ENCODE measurements at regions not wholly inside any gene's neighbourhood (a gene's known extent, or its start where the extent isn't known, plus 50 kb on each side); places are given as distances from the start of the nearest gene placed in this dataset.

DNA sequence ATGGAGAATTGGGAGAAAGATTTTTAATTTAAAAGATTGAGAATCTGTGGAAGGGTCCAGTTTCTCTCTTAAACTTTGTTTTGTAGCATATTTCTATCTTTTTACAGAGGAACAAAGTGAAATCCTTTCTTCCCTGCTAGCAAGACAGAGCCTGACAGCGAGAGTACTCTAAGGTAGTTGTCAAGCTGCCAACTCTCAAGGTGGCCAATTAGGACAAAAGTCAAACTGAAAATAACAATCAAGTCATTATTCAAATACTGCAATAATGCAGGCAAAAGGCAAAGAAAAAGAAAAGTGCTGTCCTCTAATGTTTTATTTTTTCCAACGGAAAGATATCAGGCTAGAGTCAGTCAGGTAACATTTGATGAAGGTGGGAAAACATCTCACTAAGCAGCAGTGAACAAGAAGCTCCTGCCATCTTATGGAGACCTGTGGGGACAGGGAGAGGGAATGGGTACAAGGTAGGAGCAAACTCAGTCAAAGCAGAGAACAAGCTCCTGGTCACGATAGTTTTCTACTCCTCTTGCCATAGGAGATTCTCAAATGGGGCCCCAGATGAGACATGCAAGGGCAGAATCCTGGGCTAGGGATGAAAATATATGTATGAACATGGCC lies 801.9 kb upstream of the SLITRK1 start:
- no peak overlapping the region for H3K27ac ChIP-seq
- TF ChIP-seq, protein P1, sequence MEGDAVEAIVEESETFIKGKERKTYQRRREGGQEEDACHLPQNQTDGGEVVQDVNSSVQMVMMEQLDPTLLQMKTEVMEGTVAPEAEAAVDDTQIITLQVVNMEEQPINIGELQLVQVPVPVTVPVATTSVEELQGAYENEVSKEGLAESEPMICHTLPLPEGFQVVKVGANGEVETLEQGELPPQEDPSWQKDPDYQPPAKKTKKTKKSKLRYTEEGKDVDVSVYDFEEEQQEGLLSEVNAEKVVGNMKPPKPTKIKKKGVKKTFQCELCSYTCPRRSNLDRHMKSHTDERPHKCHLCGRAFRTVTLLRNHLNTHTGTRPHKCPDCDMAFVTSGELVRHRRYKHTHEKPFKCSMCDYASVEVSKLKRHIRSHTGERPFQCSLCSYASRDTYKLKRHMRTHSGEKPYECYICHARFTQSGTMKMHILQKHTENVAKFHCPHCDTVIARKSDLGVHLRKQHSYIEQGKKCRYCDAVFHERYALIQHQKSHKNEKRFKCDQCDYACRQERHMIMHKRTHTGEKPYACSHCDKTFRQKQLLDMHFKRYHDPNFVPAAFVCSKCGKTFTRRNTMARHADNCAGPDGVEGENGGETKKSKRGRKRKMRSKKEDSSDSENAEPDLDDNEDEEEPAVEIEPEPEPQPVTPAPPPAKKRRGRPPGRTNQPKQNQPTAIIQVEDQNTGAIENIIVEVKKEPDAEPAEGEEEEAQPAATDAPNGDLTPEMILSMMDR (conservative IDR thresholded peaks at IDR 0.05), result no peak
- no peak for TF ChIP-seq ZFX (IDR thresholded peaks at IDR 0.05)

DNA sequence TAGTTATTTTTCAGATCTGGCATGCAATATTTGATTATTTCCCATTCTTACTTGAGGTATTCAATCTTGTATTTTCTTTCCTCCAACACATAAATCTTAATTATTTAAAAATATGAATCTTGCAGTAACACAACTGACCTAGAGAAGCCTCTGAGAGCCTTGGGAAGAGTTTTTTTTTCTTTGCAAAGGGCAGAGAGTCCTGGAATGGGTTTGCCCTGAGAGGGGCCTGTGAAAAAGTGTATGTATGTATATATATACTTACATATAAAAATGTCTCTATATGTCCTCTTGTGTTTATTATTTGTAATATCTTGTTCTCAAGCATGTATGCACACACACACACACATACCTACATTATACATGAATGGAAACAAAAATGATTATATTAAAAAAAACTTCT lies 801.2 kb upstream of the SLITRK1 start:
- no peak for TF ChIP-seq ZFX (IDR thresholded peaks at IDR 0.05)
- TF ChIP-seq, protein P1 (conservative IDR thresholded peaks at IDR 0.05), result no peak
- H3K27ac ChIP-seq, result no peak overlapping the region

DNA sequence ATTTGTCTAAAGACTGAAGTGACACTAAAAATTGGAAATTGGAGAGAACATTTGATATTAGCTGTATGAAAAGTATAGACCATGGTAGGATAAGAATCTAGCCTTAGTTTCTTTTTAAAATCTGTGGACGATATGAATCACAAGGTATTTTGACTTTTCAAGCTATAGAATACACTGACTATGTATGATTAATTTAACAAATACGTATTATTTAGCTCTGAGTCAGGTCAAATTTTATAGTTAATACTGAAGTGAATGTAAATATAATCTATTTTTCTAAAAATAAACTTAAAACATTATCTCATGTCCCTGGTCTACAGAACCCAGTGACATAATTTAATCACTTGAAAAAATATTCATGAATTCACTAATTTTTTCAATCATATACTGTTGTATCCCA lies 795.6 kb upstream of the SLITRK1 start:
- no peak overlapping the region for H3K27ac ChIP-seq
- TF ChIP-seq, protein P1 (conservative IDR thresholded peaks at IDR 0.05), result no peak
- TF ChIP-seq ZFX (IDR thresholded peaks at IDR 0.05), result no peak

DNA sequence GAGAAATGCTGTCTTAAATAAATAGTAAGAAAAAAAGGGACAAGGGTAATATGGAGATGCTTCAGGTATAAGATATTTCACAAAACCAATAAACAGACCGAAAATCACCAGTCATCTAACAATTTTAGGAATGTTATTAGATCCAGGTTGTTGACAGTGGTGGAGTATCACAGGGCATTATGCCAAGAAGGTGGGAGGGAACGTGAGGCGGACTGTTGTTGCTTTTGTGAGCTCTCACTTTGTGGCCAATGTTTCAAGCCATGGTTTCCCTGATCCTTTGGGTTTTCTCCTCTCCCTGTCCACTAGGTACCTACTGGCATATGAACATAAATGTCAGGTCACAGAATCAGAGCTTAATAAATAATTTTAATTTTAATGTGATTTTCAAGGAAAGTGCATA lies 790.3 kb upstream of the SLITRK1 start:
- no peak overlapping the region for H3K27ac ChIP-seq
- TF ChIP-seq ZFX (IDR thresholded peaks at IDR 0.05), result no peak
- TF ChIP-seq, protein P1 (conservative IDR thresholded peaks at IDR 0.05), result no peak

DNA sequence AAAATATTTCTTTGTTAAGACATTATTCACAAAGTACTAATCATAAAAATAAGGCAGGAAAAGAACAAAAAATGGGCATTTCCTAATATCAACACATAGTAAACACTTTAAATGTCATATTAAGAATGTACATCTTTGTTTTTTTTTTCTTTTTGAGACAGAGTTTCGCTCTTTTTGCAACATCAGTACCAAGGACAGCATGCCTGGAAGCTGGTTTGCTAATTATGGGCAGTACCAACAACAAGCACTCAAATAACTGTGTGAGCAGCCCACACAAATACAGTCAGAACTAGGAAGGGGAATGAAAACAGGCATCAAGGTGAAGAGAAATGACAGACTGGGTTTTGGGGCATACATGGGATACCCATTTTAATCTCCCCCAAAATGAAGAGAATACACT lies 788.0 kb upstream of the SLITRK1 start:
- H3K27ac ChIP-seq, result no peak overlapping the region
- TF ChIP-seq, protein P1 (conservative IDR thresholded peaks at IDR 0.05), result no peak
- no peak for TF ChIP-seq ZFX (IDR thresholded peaks at IDR 0.05)

DNA sequence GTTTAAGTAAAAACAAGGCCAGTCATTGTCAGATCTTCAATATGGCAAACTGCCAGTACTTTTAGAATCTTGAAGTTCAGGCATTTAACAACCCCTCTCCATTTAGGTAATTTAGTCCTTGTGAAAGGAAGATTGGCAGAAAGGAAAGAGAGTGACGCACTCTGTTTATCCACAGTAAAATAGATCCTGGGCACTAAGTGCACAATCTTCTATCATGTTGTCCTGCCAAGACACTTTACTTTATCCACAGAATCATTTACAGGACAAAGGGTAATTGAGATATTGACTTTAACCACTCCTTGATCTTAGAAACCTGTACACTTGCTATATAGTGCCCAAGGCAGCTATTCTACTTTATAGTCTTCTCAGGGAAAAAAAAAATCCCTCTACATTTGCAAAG lies 786.4 kb upstream of the SLITRK1 start:
- H3K27ac ChIP-seq, result no peak overlapping the region
- TF ChIP-seq, protein P1 (conservative IDR thresholded peaks at IDR 0.05), result no peak
- TF ChIP-seq ZFX (IDR thresholded peaks at IDR 0.05), result no peak

DNA sequence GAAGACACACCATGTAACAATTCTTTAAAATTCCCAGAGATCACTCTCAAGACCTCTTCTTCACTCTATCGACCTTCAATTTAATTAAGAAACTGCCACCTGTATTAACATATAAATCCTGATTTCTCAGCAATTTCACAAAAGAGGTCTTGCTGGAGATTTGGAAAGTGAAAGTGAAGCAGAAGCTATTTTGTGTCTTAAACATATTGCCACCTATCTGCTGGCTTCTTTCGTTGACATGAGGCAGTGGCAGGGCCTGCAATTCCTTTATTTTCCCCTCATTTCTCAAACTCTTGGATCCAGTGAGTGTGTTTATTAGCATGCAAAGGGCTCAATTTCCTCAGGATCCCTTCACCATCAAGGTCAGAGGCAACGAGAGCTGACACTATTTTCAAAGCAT lies 780.2 kb upstream of the SLITRK1 start:
- H3K27ac ChIP-seq, result no peak overlapping the region
- TF ChIP-seq, protein P1 (conservative IDR thresholded peaks at IDR 0.05), result no peak
- TF ChIP-seq ZFX (IDR thresholded peaks at IDR 0.05), result no peak
